ENCODE measurements at regions not wholly inside any gene's neighbourhood (a gene's known extent, or its start where the extent isn't known, plus 50 kb on each side); places are given as distances from the start of the nearest gene placed in this dataset.

- H3K4me1 ChIP-seq (ENCODE audit: low read depth, poor library complexity, severe bottlenecking): no peaks in the 10 kb centered on the region
- H3K9ac ChIP-seq: no peak overlapping the region
- H2AFZ ChIP-seq (ENCODE audit: low read depth): no peak overlapping the region
- no peaks in the 10 kb centered on the region for H3K27me3 ChIP-seq (ENCODE audit: insufficient read depth, low read depth)
- no peak for TF ChIP-seq CTCF (conservative IDR thresholded peaks at IDR 0.05; ENCODE audit: low read depth, low read length)
- no peak overlapping the region for H3K27ac ChIP-seq
- H3K36me3 ChIP-seq (ENCODE audit: insufficient read depth): no peaks in the 10 kb centered on the region
- no peak overlapping the region for H3K4me3 ChIP-seq (IDR thresholded peaks at IDR 0.05; ENCODE audit: insufficient read depth, low read depth, low read length)
- H3K79me2 ChIP-seq (ENCODE audit: insufficient read depth, low read depth): no peaks in the 10 kb centered on the region
- H4K20me1 ChIP-seq (ENCODE audit: insufficient read depth): no peaks in the 10 kb centered on the region
- no peak overlapping the region for H3K4me2 ChIP-seq
These were observed 243.7 kb upstream of the DPYD start for GRCh38 chr1:98164509-98164908.

GRCh38 chr1:98157524-98158313 is 236.9 kb upstream of the DPYD start:
- no peak overlapping the region for H3K4me2 ChIP-seq
- TF ChIP-seq CTCF (conservative IDR thresholded peaks at IDR 0.05; ENCODE audit: low read depth, low read length): no peak

DNA sequence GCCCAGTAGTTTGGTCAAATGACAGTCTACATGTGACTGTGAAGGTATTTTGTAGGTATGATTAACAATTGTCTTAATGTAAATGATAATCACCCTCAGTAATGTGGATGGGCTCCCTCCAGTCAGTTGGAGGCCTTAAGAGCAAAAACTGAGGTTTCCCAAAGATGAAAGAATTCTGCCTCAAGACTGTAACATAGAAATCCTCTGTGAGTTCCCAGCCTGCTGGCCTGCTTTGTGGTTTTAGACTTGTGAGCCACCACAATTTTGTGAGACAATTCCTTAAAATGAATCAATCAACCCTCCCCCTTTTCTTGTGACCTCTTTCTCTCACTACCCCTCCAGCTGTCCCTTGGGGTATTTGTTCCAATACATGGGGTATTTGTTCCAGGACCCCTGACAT is 226.4 kb upstream of the DPYD start:
- Histone ChIP-seq H3K27ac (no peak overlapping the region), H3K79me2 (ENCODE audit: insufficient read depth, low read depth) (no peaks in the 10 kb centered on the region), H3K4me2 (no peak overlapping the region), H2AFZ (ENCODE audit: low read depth) (no peak overlapping the region), H4K20me1 (ENCODE audit: insufficient read depth) (no peaks in the 10 kb centered on the region), H3K9ac (no peak overlapping the region), H3K36me3 (ENCODE audit: insufficient read depth) (no peaks in the 10 kb centered on the region), H3K4me1 (ENCODE audit: low read depth, poor library complexity, severe bottlenecking) (no peaks in the 10 kb centered on the region), H3K27me3 (ENCODE audit: insufficient read depth, low read depth) (no peaks in the 10 kb centered on the region), H3K4me3 (IDR thresholded peaks at IDR 0.05; ENCODE audit: insufficient read depth, low read depth, low read length) (no peak overlapping the region)
- no peak for TF ChIP-seq CTCF (conservative IDR thresholded peaks at IDR 0.05; ENCODE audit: low read depth, low read length)

More at GRCh38 chr1:98157524-98158313, 236.9 kb upstream of the DPYD start:
- Histone ChIP-seq H3K9ac (no peak overlapping the region), H2AFZ (ENCODE audit: low read depth) (no peak overlapping the region), H3K4me1 (ENCODE audit: low read depth, poor library complexity, severe bottlenecking) (no peaks in the 10 kb centered on the region), H3K36me3 (ENCODE audit: insufficient read depth) (no peaks in the 10 kb centered on the region), H3K4me3 (IDR thresholded peaks at IDR 0.05; ENCODE audit: insufficient read depth, low read depth, low read length) (no peak overlapping the region), H3K79me2 (ENCODE audit: insufficient read depth, low read depth) (no peaks in the 10 kb centered on the region), H3K27ac (no peak overlapping the region), H4K20me1 (ENCODE audit: insufficient read depth) (no peaks in the 10 kb centered on the region), H3K27me3 (ENCODE audit: insufficient read depth, low read depth) (no peaks in the 10 kb centered on the region)

GRCh38 chr1:98145655-98146054 is 224.8 kb upstream of the DPYD start:
- Histone ChIP-seq H4K20me1 (ENCODE audit: insufficient read depth) (no peaks in the 10 kb centered on the region), H2AFZ (ENCODE audit: low read depth) (no peak overlapping the region), H3K4me2 (no peak overlapping the region), H3K4me1 (ENCODE audit: low read depth, poor library complexity, severe bottlenecking) (no peaks in the 10 kb centered on the region), H3K79me2 (ENCODE audit: insufficient read depth, low read depth) (no peaks in the 10 kb centered on the region), H3K4me3 (IDR thresholded peaks at IDR 0.05; ENCODE audit: insufficient read depth, low read depth, low read length) (no peak overlapping the region), H3K36me3 (ENCODE audit: insufficient read depth) (no peaks in the 10 kb centered on the region), H3K27ac (no peak overlapping the region), H3K27me3 (ENCODE audit: insufficient read depth, low read depth) (no peaks in the 10 kb centered on the region), H3K9ac (no peak overlapping the region)
- TF ChIP-seq CTCF (conservative IDR thresholded peaks at IDR 0.05; ENCODE audit: low read depth, low read length): no peak

All from KMS-11 (cell line).